ENCODE measurements at regions not wholly inside any gene's neighbourhood (a gene's known extent, or its start where the extent isn't known, plus 50 kb on each side); places are given as distances from the start of the nearest gene placed in this dataset.
"Not testable (repeated sequence)": the region's sequence is repeated elsewhere in the genome, so short reads cannot be mapped to it uniquely, and the experiment has no call there.

GRCh38 chr18:3328532-3328931, 66.6 kb downstream of the MYL12B start:
- POLR2A ChIA-PET, result no interaction called here
- CTCF ChIA-PET, result no interaction called here

- CTCF ChIA-PET, result no interaction called here
- POLR2A ChIA-PET, result no interaction called here
Measured at GRCh38 chr18:3329471-3329870, 67.5 kb downstream of the MYL12B start.

- ChIA-PET POLR2A (no interaction called here), CTCF (interaction anchor here (0.5 kb wide), 1 partner anchor 49 kb away, joined by 3 read pairs; no protein-coding TSS in a partner anchor)
Measured at GRCh38 chr18:3329872-3330271, 67.9 kb downstream of the MYL12B start.

GRCh38 chr18:3330622-3331021, 68.7 kb downstream of the MYL12B start:
- CTCF ChIA-PET, result no interaction called here

GRCh38 chr18:3332376-3332775, 70.4 kb downstream of the MYL12B start:
- POLR2A ChIA-PET, result no interaction called here
- CTCF ChIA-PET, result no interaction called here

More at GRCh38 chr18:3330622-3331021, 68.7 kb downstream of the MYL12B start:
- POLR2A ChIA-PET, result no interaction called here

GRCh38 chr18:3333056-3333720, 71.3 kb downstream of the MYL12B start:
- ChIA-PET CTCF (interaction anchor here (1.2 kb wide), 1 partner anchor 14 kb away, joined by 3 read pairs; no protein-coding TSS in a partner anchor), POLR2A (no interaction called here)

- ChIA-PET CTCF (interaction anchor here (1.2 kb wide), 1 partner anchor 14 kb away, joined by 3 read pairs; no protein-coding TSS in a partner anchor), POLR2A (no interaction called here)
Measured at GRCh38 chr18:3333721-3334386, 71.9 kb downstream of the MYL12B start.

- CTCF ChIA-PET, result no interaction called here
Measured at GRCh38 chr18:3340015-3340681, 78.2 kb downstream of the MYL12B start.

GRCh38 chr18:3340682-3341097, 78.8 kb downstream of the MYL12B start:
- CTCF ChIA-PET, result no interaction called here
- POLR2A ChIA-PET, result no interaction called here

More at GRCh38 chr18:3340015-3340681, 78.2 kb downstream of the MYL12B start:
- POLR2A ChIA-PET, result no interaction called here

- POLR2A ChIA-PET, result no interaction called here
- CTCF ChIA-PET, result no interaction called here
Measured at GRCh38 chr18:3342628-3343027, 80.7 kb downstream of the MYL12B start.

- POLR2A ChIA-PET, result no interaction called here
- CTCF ChIA-PET, result no interaction called here
Measured at GRCh38 chr18:3345452-3345851, 83.5 kb downstream of the MYL12B start.

- ChIA-PET CTCF (no interaction called here), POLR2A (no interaction called here)
Measured at GRCh38 chr18:3345885-3346284, 84.0 kb downstream of the MYL12B start.

GRCh38 chr18:3346487-3346886, 84.6 kb downstream of the MYL12B start:
- ChIA-PET POLR2A (no interaction called here), CTCF (no interaction called here)

GRCh38 chr18:3347286-3347803, 85.4 kb downstream of the MYL12B start:
- ChIA-PET CTCF (no interaction called here), POLR2A (no interaction called here)

- POLR2A ChIA-PET, result no interaction called here
Measured at GRCh38 chr18:3348176-3348575, 86.2 kb downstream of the MYL12B start.

GRCh38 chr18:3349046-3349841, 87.3 kb downstream of the MYL12B start:
- CTCF ChIA-PET, result not testable (repeated sequence)

More at GRCh38 chr18:3348176-3348575, 86.2 kb downstream of the MYL12B start:
- CTCF ChIA-PET, result no interaction called here

GRCh38 chr18:3350021-3350420, 88.1 kb downstream of the MYL12B start:
- POLR2A ChIA-PET, result no interaction called here
- CTCF ChIA-PET, result no interaction called here

More at GRCh38 chr18:3349046-3349841, 87.3 kb downstream of the MYL12B start:
- POLR2A ChIA-PET, result not testable (repeated sequence)

GRCh38 chr18:3350566-3351527, 88.9 kb downstream of the MYL12B start:
- ChIA-PET CTCF (interaction anchor here (0.5 kb wide), 1 partner anchor 30 kb away, joined by 4 read pairs; no protein-coding TSS in a partner anchor), POLR2A (no interaction called here)

- CTCF ChIA-PET, result no interaction called here
- POLR2A ChIA-PET, result no interaction called here
Measured at GRCh38 chr18:3354506-3354905, 92.6 kb downstream of the MYL12B start.
